ENCODE measurements at regions not wholly inside any gene's neighbourhood (a gene's known extent, or its start where the extent isn't known, plus 50 kb on each side); places are given as distances from the start of the nearest gene placed in this dataset.

- no peak for TF ChIP-seq TSHZ1 (CRISPR knock-in tag; IDR thresholded peaks at IDR 0.05)
- no peak for TF ChIP-seq CREB1 (IDR thresholded peaks at IDR 0.05)
- TF ChIP-seq CREB1 (CRISPR knock-in tag; IDR thresholded peaks at IDR 0.05), result no peak
- TF ChIP-seq FOXP4 (CRISPR knock-in tag; IDR thresholded peaks at IDR 0.05; ENCODE audit: borderline replicate concordance), result no peak
- no peak for TF ChIP-seq ZNF764 (CRISPR knock-in tag; IDR thresholded peaks at IDR 0.05; ENCODE audit: low read depth)
- no peak for TF ChIP-seq JUND (IDR thresholded peaks at IDR 0.05; ENCODE audit: borderline replicate concordance, low read depth, low read length)
- TF ChIP-seq JUND (tag; IDR thresholded peaks at IDR 0.05; ENCODE audit: borderline replicate concordance, low read depth, low read length), result no peak
- TF ChIP-seq HES1 (IDR thresholded peaks at IDR 0.05; ENCODE audit: low read depth), result no peak
Measured at GRCh38 chr5:2903451-2904395, 152.2 kb upstream of the IRX2 start (continued).
